ENCODE measurements at regions not wholly inside any gene's neighbourhood (a gene's known extent, or its start where the extent isn't known, plus 50 kb on each side); places are given as distances from the start of the nearest gene placed in this dataset.
A peak's percentile ranks its signal among the peaks of the same experiment; 100 is the strongest.

GRCh38 chr2:237193436-237193835, 107.7 kb downstream of the COPS8 start:
- no peak for TF ChIP-seq CTCF (conservative IDR thresholded peaks at IDR 0.05; ENCODE audit: control insufficient read depth, insufficient read depth, low read depth, low read length)
- H3K4me3 ChIP-seq (ENCODE audit: control insufficient read depth, low read depth, low read length) = no peak overlapping the region
- no peak for DNase-seq (ENCODE audit: low read depth)

- no peak for TF ChIP-seq CTCF (conservative IDR thresholded peaks at IDR 0.05; ENCODE audit: control insufficient read depth, insufficient read depth, low read depth, low read length)
- no peak overlapping the region for H3K4me3 ChIP-seq (ENCODE audit: control insufficient read depth, low read depth, low read length)
- no peak for DNase-seq (ENCODE audit: low read depth)
These were observed 108.4 kb downstream of the COPS8 start for GRCh38 chr2:237194081-237194480.

GRCh38 chr2:237194906-237195305, 109.2 kb downstream of the COPS8 start:
- TF ChIP-seq CTCF (conservative IDR thresholded peaks at IDR 0.05; ENCODE audit: control insufficient read depth, insufficient read depth, low read depth, low read length) = no peak
- no peak for DNase-seq (ENCODE audit: low read depth)
- H3K4me3 ChIP-seq (ENCODE audit: control insufficient read depth, low read depth, low read length) = no peak overlapping the region

- TF ChIP-seq CTCF (conservative IDR thresholded peaks at IDR 0.05; ENCODE audit: control insufficient read depth, insufficient read depth, low read depth, low read length) = no peak
- H3K4me3 ChIP-seq (ENCODE audit: control insufficient read depth, low read depth, low read length) = no peak overlapping the region
- no peak for DNase-seq (ENCODE audit: low read depth)
These were observed 109.9 kb downstream of the COPS8 start for GRCh38 chr2:237195396-237196120.

GRCh38 chr2:237196409-237196808, 110.7 kb downstream of the COPS8 start:
- DNase-seq (ENCODE audit: low read depth) = no peak
- TF ChIP-seq CTCF (conservative IDR thresholded peaks at IDR 0.05; ENCODE audit: control insufficient read depth, insufficient read depth, low read depth, low read length) = no peak
- H3K4me3 ChIP-seq (ENCODE audit: control insufficient read depth, low read depth, low read length) = no peak overlapping the region

- no peak for TF ChIP-seq CTCF (conservative IDR thresholded peaks at IDR 0.05; ENCODE audit: control insufficient read depth, insufficient read depth, low read depth, low read length)
- H3K4me3 ChIP-seq (ENCODE audit: control insufficient read depth, low read depth, low read length) = no peak overlapping the region
- peak; percentile 89 for DNase-seq (ENCODE audit: low read depth)
These were observed 111.4 kb downstream of the COPS8 start for GRCh38 chr2:237196866-237197618.

Measured in fibroblast of mammary gland (primary cell).